Endodermal cell (in vitro differentiated cells): ENCODE measurements at regions not wholly inside any gene's neighbourhood (a gene's known extent, or its start where the extent isn't known, plus 50 kb on each side); places are given as distances from the start of the nearest gene placed in this dataset.

ENCODE experiments used
- DNase-seq: peaks from one replicate; pipeline ENCODE4 v3.0.0-alpha.2; 2017
- H3K27ac ChIP-seq: 2 replicates; pipeline ENCODE4 v1.5.1; 2013; ENCODE audit warnings: mild to moderate bottlenecking, low read depth, low read length, moderate library complexity
- H3K27me3 ChIP-seq: 2 replicates; pipeline ENCODE4 v1.6.1; 2013; ENCODE audit warnings: mild to moderate bottlenecking, low read length, moderate library complexity; ENCODE audit not compliant: insufficient read depth, control insufficient read depth, poor library complexity, severe bottlenecking
- H3K36me3 ChIP-seq: 2 replicates; pipeline ENCODE4 v1.7.0; 2013; ENCODE audit warnings: mild to moderate bottlenecking, low read length, moderate library complexity; ENCODE audit not compliant: control insufficient read depth, insufficient read depth
- H3K4me1 ChIP-seq: one replicate; pipeline ENCODE4 v1.7.0; 2013; ENCODE audit warnings: low read length; ENCODE audit not compliant: control insufficient read depth, insufficient read depth
- H3K4me3 ChIP-seq: 2 replicates; pipeline ENCODE4 v1.5.1; 2013; ENCODE audit warnings: mild to moderate bottlenecking, low read length, moderate library complexity
- H3K9ac ChIP-seq: 2 replicates; pipeline ENCODE4 v1.6.1; 2013; ENCODE audit warnings: mild to moderate bottlenecking, low read length, moderate library complexity; ENCODE audit not compliant: poor library complexity, severe bottlenecking; ENCODE audit errors: extremely low read depth
- H3K9me3 ChIP-seq: 2 replicates; pipeline ENCODE4 v1.6.1; 2013; ENCODE audit warnings: mild to moderate bottlenecking, low read length, moderate library complexity; ENCODE audit not compliant: control insufficient read depth
- H3K27ac Mint-ChIP-seq: 2 replicates; pipeline ENCODE4 v1.8.0; 2020; ENCODE audit warnings: mixed read lengths
- H3K27me3 Mint-ChIP-seq: 2 replicates; pipeline ENCODE4 v1.8.0; 2021; ENCODE audit warnings: mild to moderate bottlenecking, mixed read lengths; ENCODE audit not compliant: insufficient read depth
- H3K36me3 Mint-ChIP-seq: 2 replicates; pipeline ENCODE4 v1.8.0; 2020; ENCODE audit warnings: low read depth, mixed read lengths
- H3K4me1 Mint-ChIP-seq: 2 replicates; pipeline ENCODE4 v1.8.0; 2020; ENCODE audit warnings: mixed read lengths
- H3K4me3 Mint-ChIP-seq: 2 replicates; pipeline ENCODE4 v1.8.0; 2020; ENCODE audit warnings: mild to moderate bottlenecking, moderate library complexity, mixed read lengths
- H3K9me3 Mint-ChIP-seq: 2 replicates; pipeline ENCODE4 v1.8.0; 2020; ENCODE audit warnings: mild to moderate bottlenecking, mixed read lengths
- WGBS, 2 experiments: methylation state at CpG; one replicate each; pipeline versions ENCODE4 v1.1.5 to v1.1.7; 2013; ENCODE audit warnings: missing lambda C conversion rate in 2 of 2, mixed read lengths in 1 of 2; ENCODE audit not compliant: insufficient coverage in 1 of 2, insufficient read length in 1 of 2; 5-methylcytosine and 5-hydroxymethylcytosine counted together
- TF ChIP-seq, protein P1 (sequence below): fragments of 200-600 bp; sonication (generic); conservative IDR thresholded peaks from 2 replicates; pipeline ENCODE4 v1.5.0; 2021; ENCODE audit warnings: antibody characterized with exemption, mild to moderate bottlenecking

DNA sequence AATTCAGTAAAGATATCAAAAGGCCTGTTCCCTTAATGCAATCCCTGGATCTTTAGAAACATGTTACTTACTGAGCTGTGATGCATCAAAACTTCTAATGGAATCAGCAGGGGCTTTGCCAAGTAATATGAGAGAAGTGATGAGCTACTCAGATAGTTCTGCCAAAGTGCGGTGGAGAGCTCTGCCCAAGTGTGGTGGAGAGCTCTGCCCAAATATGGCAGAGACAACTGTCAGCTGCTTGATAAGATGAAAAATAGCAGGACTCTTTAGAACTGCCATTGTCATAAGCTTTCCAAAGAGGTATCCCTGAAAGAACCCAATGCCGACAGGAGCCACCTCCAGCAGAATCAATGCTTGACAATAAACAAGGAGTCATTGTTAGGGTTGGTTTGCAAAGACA lies 167.9 kb upstream of the SLC39A10 start:
- H3K27ac ChIP-seq = no peak overlapping the region

DNA sequence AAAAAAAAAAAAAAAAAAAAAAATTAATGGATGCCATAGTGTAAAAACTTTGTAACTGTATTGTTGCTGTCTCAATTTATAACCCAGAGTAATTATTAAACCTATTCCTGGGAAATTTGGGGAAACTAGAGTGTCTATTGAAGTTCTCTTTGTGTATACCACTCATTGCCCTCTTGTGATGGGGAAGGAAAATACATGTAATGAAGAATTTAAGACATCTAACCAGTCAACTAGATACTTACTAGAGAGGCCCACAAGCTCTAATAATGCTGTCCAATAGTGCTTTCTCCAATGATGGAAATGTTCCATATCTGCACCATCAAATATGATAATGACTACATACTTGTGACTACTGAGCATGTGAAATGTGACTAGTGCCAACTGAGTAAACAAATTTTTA lies 168.5 kb upstream of the SLC39A10 start:
- no peak for DNase-seq
- no peak overlapping the region for H3K4me3 Mint-ChIP-seq
- TF ChIP-seq, protein P1, sequence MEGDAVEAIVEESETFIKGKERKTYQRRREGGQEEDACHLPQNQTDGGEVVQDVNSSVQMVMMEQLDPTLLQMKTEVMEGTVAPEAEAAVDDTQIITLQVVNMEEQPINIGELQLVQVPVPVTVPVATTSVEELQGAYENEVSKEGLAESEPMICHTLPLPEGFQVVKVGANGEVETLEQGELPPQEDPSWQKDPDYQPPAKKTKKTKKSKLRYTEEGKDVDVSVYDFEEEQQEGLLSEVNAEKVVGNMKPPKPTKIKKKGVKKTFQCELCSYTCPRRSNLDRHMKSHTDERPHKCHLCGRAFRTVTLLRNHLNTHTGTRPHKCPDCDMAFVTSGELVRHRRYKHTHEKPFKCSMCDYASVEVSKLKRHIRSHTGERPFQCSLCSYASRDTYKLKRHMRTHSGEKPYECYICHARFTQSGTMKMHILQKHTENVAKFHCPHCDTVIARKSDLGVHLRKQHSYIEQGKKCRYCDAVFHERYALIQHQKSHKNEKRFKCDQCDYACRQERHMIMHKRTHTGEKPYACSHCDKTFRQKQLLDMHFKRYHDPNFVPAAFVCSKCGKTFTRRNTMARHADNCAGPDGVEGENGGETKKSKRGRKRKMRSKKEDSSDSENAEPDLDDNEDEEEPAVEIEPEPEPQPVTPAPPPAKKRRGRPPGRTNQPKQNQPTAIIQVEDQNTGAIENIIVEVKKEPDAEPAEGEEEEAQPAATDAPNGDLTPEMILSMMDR = peak; percentile 18
- no peaks in the 10 kb centered on the region for H3K9me3 ChIP-seq
- peaks cover 11% of the 10 kb centered on the region for H3K4me1 Mint-ChIP-seq
- no peaks in the 10 kb centered on the region for H3K9me3 Mint-ChIP-seq
- no peaks in the 10 kb centered on the region for H3K27me3 ChIP-seq
- no peak overlapping the region for H3K27ac ChIP-seq
- H3K4me3 ChIP-seq = no peak overlapping the region
- H3K36me3 Mint-ChIP-seq = no peaks in the 10 kb centered on the region
- H3K27ac Mint-ChIP-seq = no peak overlapping the region
- H3K9ac ChIP-seq = no peak overlapping the region
- H3K36me3 ChIP-seq = no peaks in the 10 kb centered on the region
- no peaks in the 10 kb centered on the region for H3K4me1 ChIP-seq
- no peaks in the 10 kb centered on the region for H3K27me3 Mint-ChIP-seq

More for the DNA sequence above, 167.9 kb upstream of the SLC39A10 start:
- no peak overlapping the region for H3K27ac Mint-ChIP-seq
- H3K36me3 ChIP-seq = no peaks in the 10 kb centered on the region
- TF ChIP-seq, protein P1 = no peak
- H3K27me3 Mint-ChIP-seq = no peaks in the 10 kb centered on the region
- WGBS, 2 experiments = 93% methylated on average over 2 of the region's 2 CpGs
- no peak overlapping the region for H3K9ac ChIP-seq
- H3K27me3 ChIP-seq = no peaks in the 10 kb centered on the region
- no peaks in the 10 kb centered on the region for H3K9me3 Mint-ChIP-seq
- H3K4me3 ChIP-seq = no peak overlapping the region
- no peaks in the 10 kb centered on the region for H3K9me3 ChIP-seq
- H3K36me3 Mint-ChIP-seq = no peaks in the 10 kb centered on the region
- H3K4me1 Mint-ChIP-seq = peaks cover 11% of the 10 kb centered on the region
- H3K4me3 Mint-ChIP-seq = no peak overlapping the region
- DNase-seq = no peak
- no peaks in the 10 kb centered on the region for H3K4me1 ChIP-seq

DNA sequence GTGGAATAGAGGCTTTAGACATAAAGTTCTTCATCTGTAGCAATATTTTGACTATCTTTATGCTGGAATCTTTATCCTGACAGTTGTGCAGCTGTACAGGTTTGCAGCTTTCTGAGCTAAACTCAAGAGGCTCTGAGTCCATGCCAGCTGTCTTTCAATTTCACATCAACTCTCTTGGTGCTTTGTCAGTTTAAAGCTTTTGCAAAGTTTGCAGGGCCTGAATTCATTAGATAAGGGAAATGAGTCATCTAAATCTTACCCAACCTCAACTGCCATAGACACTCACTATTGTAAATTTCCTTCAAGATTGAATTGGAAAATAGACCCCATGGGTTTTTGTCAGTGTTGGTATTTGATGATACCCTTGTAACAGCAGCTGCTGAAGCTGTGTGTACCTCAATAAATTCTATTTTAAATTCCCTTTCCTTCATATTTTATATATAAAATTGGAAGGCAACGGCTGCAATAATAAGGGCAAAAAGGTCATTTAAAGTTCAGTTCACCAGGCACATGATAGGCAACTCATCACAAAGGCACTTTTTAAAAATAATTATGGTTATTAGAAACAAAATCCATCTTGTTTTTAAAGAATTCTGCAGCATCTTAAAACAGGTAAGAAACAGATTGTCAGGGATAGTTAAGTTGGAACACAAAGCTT lies 169.9 kb upstream of the SLC39A10 start:
- no peaks in the 10 kb centered on the region for H3K4me1 ChIP-seq
- Mint-ChIP-seq H3K36me3 (no peaks in the 10 kb centered on the region), H3K4me1 (peaks cover 11% of the 10 kb centered on the region), H3K27ac (no peak overlapping the region), H3K27me3 (no peaks in the 10 kb centered on the region), H3K9me3 (no peaks in the 10 kb centered on the region), H3K4me3 (no peak overlapping the region)
- no peaks in the 10 kb centered on the region for H3K36me3 ChIP-seq
- H3K27ac ChIP-seq = no peak overlapping the region
- H3K9me3 ChIP-seq = no peaks in the 10 kb centered on the region
- TF ChIP-seq, protein P1 = no peak
- H3K4me3 ChIP-seq = no peak overlapping the region
- no peak for DNase-seq
- no peaks in the 10 kb centered on the region for H3K27me3 ChIP-seq
- H3K9ac ChIP-seq = no peak overlapping the region
- no CpG with 5 or more reads among the region's 1 CpG for WGBS, 2 experiments
